ENCODE measurements at regions not wholly inside any gene's neighbourhood (a gene's known extent, or its start where the extent isn't known, plus 50 kb on each side); places are given as distances from the start of the nearest gene placed in this dataset.

DNA sequence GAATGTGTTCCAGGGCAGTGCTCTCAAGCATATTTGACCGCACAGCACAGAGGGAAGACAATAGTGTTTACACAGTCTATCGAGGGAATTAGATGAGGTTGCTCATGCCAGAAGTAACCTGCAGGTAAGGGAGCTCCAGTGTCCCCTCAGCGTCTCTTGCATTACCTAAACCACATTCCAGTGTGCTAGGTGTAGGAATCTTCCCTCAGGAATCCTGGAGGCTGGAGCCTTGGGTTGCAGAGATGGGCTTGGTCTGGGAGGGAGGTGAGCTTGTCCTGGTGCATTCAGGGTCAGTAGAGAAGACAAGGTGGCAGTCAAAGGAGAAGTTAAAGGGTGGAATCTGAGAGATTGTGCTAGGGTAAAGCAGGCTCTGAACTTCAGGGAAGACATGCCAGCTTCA is 56.3 kb downstream of the SOX14 start:
- H3K36me3 ChIP-seq (ENCODE audit: control insufficient read depth, insufficient read depth, low read length): no peaks in the 10 kb centered on the region
- no peaks in the 10 kb centered on the region for H3K4me1 ChIP-seq (ENCODE audit: control insufficient read depth, insufficient read depth, low read length)
- DNase-seq (ENCODE audit: low read depth, low spot score) (no peak), ATAC-seq (no peak)
- no peak overlapping the region for H3K4me3 ChIP-seq (ENCODE audit: low read depth in 2 of 2, low read length in 2 of 2)
- intact Hi-C loops (cut with micrococcal nuclease; ENCODE audit: unreplicated experiment): no loop called here
- ChIA-PET POLR2A (no interaction called here), CTCF (no interaction called here)
- no peak overlapping the region for H3K27ac ChIP-seq (ENCODE audit: low read length)
- TF ChIP-seq, protein P1, sequence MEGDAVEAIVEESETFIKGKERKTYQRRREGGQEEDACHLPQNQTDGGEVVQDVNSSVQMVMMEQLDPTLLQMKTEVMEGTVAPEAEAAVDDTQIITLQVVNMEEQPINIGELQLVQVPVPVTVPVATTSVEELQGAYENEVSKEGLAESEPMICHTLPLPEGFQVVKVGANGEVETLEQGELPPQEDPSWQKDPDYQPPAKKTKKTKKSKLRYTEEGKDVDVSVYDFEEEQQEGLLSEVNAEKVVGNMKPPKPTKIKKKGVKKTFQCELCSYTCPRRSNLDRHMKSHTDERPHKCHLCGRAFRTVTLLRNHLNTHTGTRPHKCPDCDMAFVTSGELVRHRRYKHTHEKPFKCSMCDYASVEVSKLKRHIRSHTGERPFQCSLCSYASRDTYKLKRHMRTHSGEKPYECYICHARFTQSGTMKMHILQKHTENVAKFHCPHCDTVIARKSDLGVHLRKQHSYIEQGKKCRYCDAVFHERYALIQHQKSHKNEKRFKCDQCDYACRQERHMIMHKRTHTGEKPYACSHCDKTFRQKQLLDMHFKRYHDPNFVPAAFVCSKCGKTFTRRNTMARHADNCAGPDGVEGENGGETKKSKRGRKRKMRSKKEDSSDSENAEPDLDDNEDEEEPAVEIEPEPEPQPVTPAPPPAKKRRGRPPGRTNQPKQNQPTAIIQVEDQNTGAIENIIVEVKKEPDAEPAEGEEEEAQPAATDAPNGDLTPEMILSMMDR (IDR thresholded peaks at IDR 0.05): no peak
- TF ChIP-seq, protein P2, sequence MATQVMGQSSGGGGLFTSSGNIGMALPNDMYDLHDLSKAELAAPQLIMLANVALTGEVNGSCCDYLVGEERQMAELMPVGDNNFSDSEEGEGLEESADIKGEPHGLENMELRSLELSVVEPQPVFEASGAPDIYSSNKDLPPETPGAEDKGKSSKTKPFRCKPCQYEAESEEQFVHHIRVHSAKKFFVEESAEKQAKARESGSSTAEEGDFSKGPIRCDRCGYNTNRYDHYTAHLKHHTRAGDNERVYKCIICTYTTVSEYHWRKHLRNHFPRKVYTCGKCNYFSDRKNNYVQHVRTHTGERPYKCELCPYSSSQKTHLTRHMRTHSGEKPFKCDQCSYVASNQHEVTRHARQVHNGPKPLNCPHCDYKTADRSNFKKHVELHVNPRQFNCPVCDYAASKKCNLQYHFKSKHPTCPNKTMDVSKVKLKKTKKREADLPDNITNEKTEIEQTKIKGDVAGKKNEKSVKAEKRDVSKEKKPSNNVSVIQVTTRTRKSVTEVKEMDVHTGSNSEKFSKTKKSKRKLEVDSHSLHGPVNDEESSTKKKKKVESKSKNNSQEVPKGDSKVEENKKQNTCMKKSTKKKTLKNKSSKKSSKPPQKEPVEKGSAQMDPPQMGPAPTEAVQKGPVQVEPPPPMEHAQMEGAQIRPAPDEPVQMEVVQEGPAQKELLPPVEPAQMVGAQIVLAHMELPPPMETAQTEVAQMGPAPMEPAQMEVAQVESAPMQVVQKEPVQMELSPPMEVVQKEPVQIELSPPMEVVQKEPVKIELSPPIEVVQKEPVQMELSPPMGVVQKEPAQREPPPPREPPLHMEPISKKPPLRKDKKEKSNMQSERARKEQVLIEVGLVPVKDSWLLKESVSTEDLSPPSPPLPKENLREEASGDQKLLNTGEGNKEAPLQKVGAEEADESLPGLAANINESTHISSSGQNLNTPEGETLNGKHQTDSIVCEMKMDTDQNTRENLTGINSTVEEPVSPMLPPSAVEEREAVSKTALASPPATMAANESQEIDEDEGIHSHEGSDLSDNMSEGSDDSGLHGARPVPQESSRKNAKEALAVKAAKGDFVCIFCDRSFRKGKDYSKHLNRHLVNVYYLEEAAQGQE (IDR thresholded peaks at IDR 0.05; ENCODE audit: insufficient read depth in 1 of 2, low read depth in 2 of 2, low read length in 1 of 2): no peak
- no peak for TF ChIP-seq TCF7L2 (IDR thresholded peaks at IDR 0.05; ENCODE audit: low read depth, low read length)
- no peak for TF ChIP-seq SIN3A (IDR thresholded peaks at IDR 0.05; ENCODE audit: borderline replicate concordance, insufficient read depth, low read depth, low read length)
- TF ChIP-seq POLR2AphosphoS5 (IDR thresholded peaks at IDR 0.05; ENCODE audit: low read depth, low read length): no peak
- in situ Hi-C loops (cut with HindIII; ENCODE audit: low pct_unique_long_range_greater_than_20kb, low sequenced_read_pairs): no loop called here
- H3K27me3 ChIP-seq (ENCODE audit: control insufficient read depth, insufficient read depth, low read length): no peaks in the 10 kb centered on the region
- no peaks in the 10 kb centered on the region for H3K9me3 ChIP-seq (ENCODE audit: control insufficient read depth, insufficient read depth, low read depth, low read length)
- BruUV-seq (replicated peaks): no TSS peak

DNA sequence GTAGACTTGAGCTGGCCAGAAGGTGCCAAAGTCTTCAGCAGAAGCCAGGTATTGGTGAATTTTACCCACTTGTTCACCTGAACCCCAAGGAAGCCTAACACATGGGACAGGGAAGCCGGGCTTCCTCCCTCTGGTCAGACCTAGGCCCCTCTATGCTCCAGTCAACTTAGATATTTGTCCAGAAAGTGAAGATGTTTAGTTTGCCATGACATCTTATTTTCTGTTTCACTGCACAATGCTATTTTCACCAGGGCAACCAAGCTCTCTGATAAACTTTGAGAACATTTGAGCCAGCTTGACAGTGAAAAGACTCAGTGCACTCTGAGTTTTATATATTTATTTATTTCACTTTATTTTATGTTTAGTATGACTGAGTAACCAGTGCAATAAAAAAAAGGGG is 71.0 kb downstream of the SOX14 start:
- DNase-seq (ENCODE audit: low read depth, low spot score) (no peak), ATAC-seq (no peak)
- Histone ChIP-seq H3K27ac (ENCODE audit: low read length) (no peak overlapping the region), H3K4me3 (ENCODE audit: low read depth in 2 of 2, low read length in 2 of 2) (no peak overlapping the region), H3K27me3 (ENCODE audit: control insufficient read depth, insufficient read depth, low read length) (peaks cover 13% of the 10 kb centered on the region; the same call in 1 of the 2 replicates), H3K9me3 (ENCODE audit: control insufficient read depth, insufficient read depth, low read depth, low read length) (no peaks in the 10 kb centered on the region), H3K36me3 (ENCODE audit: control insufficient read depth, insufficient read depth, low read length) (no peaks in the 10 kb centered on the region), H3K4me1 (ENCODE audit: control insufficient read depth, insufficient read depth, low read length) (no peaks in the 10 kb centered on the region)
- TF ChIP-seq, protein P1 (IDR thresholded peaks at IDR 0.05): no peak
- TF ChIP-seq SIN3A (IDR thresholded peaks at IDR 0.05; ENCODE audit: borderline replicate concordance, insufficient read depth, low read depth, low read length) (no peak), TCF7L2 (IDR thresholded peaks at IDR 0.05; ENCODE audit: low read depth, low read length) (no peak), POLR2AphosphoS5 (IDR thresholded peaks at IDR 0.05; ENCODE audit: low read depth, low read length) (no peak)
- POLR2A ChIA-PET: no interaction called here
- BruUV-seq (replicated peaks): no TSS peak
- in situ Hi-C loops (cut with HindIII; ENCODE audit: low pct_unique_long_range_greater_than_20kb, low sequenced_read_pairs) (no loop called here), intact Hi-C loops (cut with micrococcal nuclease; ENCODE audit: unreplicated experiment) (no loop called here)
- CTCF ChIA-PET: no interaction called here
